Uterus (tissue), 2 donors: ENCODE measurements at regions not wholly inside any gene's neighbourhood (a gene's known extent, or its start where the extent isn't known, plus 50 kb on each side); places are given as distances from the start of the nearest gene placed in this dataset.

ENCODE experiments used
- CTCF ChIP-seq, 4 experiments: fragments of 200-600 bp in 2 of 4; fragments of 450-650 bp in 2 of 4; sonication (generic) in 2 of 4; IDR thresholded peaks; one replicate each; pipeline ENCODE4 v1.5.1; 2016 to 2019; ENCODE audit warnings: antibody characterized with exemption in 4 of 4, mild to moderate bottlenecking in 2 of 4, moderate library complexity in 1 of 4
- POLR2A ChIP-seq, 2 donors: fragments of 450-650 bp; IDR thresholded peaks; one replicate each; pipeline ENCODE4 v1.6.1; 2016; ENCODE audit warnings: antibody characterized with exemption in 2 of 2, mild to moderate bottlenecking in 1 of 2, moderate library complexity in 1 of 2

DNA sequence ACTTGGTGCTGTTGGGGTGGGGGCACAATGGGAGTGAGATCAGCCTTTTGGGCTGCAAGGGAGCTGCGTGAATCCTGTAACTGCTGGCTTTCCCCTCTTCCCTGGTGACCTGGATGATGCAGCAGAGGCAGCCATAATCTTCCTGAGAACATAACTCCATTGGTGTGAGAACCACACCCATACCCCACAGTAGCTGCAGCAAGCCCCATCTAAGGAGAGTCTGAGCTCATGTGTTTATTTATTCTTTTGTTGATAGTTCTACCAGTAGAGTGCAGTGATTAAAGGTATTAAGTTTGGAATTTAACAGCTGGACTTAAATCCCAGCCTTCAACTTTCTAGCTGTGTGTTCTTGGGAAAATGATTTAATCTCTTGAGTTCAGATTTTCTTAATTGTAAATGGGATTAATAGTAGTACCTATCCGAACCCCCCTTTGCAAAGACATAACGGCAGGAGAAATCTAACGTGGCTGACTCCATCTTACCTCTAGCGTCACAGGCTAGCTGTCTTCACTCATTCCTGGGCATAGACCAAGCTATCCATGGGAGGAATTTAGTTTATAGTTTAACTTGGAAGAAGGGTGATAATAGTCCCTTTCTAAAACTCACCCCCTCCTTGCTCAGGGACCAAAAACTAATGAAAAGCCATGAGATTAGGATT is 385.0 kb upstream of the DDI1 start:
- TF ChIP-seq CTCF (IDR thresholded peaks at IDR 0.05) (no peak), POLR2A (IDR thresholded peaks at IDR 0.05) (no peak)
